ENCODE measurements at regions not wholly inside any gene's neighbourhood (a gene's known extent, or its start where the extent isn't known, plus 50 kb on each side); places are given as distances from the start of the nearest gene placed in this dataset.

- DNase-seq (ENCODE audit: low spot score) = no peak
Measured at GRCh38 chr2:189369566-189369965, 71.7 kb upstream of the WDR75 start.

- no peak for DNase-seq (ENCODE audit: low spot score)
Measured at GRCh38 chr2:189370719-189371118, 70.6 kb upstream of the WDR75 start.

GRCh38 chr2:189372688-189373257, 68.5 kb upstream of the WDR75 start:
- DNase-seq (ENCODE audit: low spot score) = no peak

GRCh38 chr2:189374481-189374880, 66.8 kb upstream of the WDR75 start:
- no peak for DNase-seq (ENCODE audit: low spot score)

GRCh38 chr2:189375842-189376241, 65.4 kb upstream of the WDR75 start:
- no peak for DNase-seq (ENCODE audit: low spot score)

- DNase-seq (ENCODE audit: low spot score) = no peak
Measured at GRCh38 chr2:189379287-189379630, 62.0 kb upstream of the WDR75 start.

GRCh38 chr2:189379731-189380261, 61.5 kb upstream of the WDR75 start:
- DNase-seq (ENCODE audit: low spot score) = no peak

- DNase-seq (ENCODE audit: low spot score) = no peak
Measured at GRCh38 chr2:189382668-189383067, 58.6 kb upstream of the WDR75 start.

GRCh38 chr2:189386741-189387140, 54.5 kb upstream of the WDR75 start:
- no peak for DNase-seq (ENCODE audit: low spot score)

GRCh38 chr2:189391201-189391600, 50.1 kb upstream of the WDR75 start:
- DNase-seq (ENCODE audit: low spot score) = no peak

All from globus pallidus (tissue), 1 donor.